BLaER1 treated with 17β-estradiol and CSF1 and Interleukin-3, amounts not matched to agents 10 nM and 100 nM (cell line): ENCODE measurements at regions not wholly inside any gene's neighbourhood (a gene's known extent, or its start where the extent isn't known, plus 50 kb on each side); places are given as distances from the start of the nearest gene placed in this dataset.

Experiments
- H3K27ac ChIP-seq, 11 experiments: shearing (Covaris generic); formaldehyde crosslinking; 2 replicates each; pipeline ENCODE4 v1.8.1; 2022
- H3K27me3 ChIP-seq, 11 experiments: shearing (Covaris generic); formaldehyde crosslinking; 2 replicates each; pipeline ENCODE4 v1.8.1; 2022
- H3K36me3 ChIP-seq, 11 experiments: shearing (Covaris generic); formaldehyde crosslinking; 2 replicates each; pipeline ENCODE4 v1.8.1; 2022
- H3K4me1 ChIP-seq, 10 experiments: shearing (Covaris generic); formaldehyde crosslinking; 2 replicates each; pipeline ENCODE4 v1.8.1; 2022
- H3K4me2 ChIP-seq, 11 experiments: shearing (Covaris generic); formaldehyde crosslinking; 2 replicates each; pipeline ENCODE4 v1.8.1; 2022
- H3K4me3 ChIP-seq, 10 experiments: shearing (Covaris generic); formaldehyde crosslinking; 2 replicates each; pipeline ENCODE4 v1.8.1; 2022
- H3K9ac ChIP-seq, 11 experiments: shearing (Covaris generic); formaldehyde crosslinking; 2 replicates each; pipeline ENCODE4 v1.8.1; 2022
- H3K9me3 ChIP-seq, 11 experiments: shearing (Covaris generic); formaldehyde crosslinking; replicated peaks in 1 of 11; 2 replicates each; pipeline ENCODE4 v1.8.1; 2022
- H4K20me1 ChIP-seq, 11 experiments: shearing (Covaris generic); formaldehyde crosslinking; 2 replicates each; pipeline ENCODE4 v1.8.1; 2022
- Cebpa-rat ChIP-seq, 11 experiments: shearing (Covaris generic); IDR thresholded peaks; 2 replicates each; pipeline ENCODE4 v1.8.1; 2022

- Histone ChIP-seq H3K27ac (no peak overlapping the region), H3K4me2 (no peak overlapping the region)
- no peak for TF ChIP-seq Cebpa-rat (IDR thresholded peaks at IDR 0.05)
Measured at GRCh38 chr5:57734296-57734695, 251.7 kb upstream of the ACTBL2 start.

GRCh38 chr5:57727591-57727990 lies 245.0 kb upstream of the ACTBL2 start:
- H3K9me3 ChIP-seq = peaks cover 0 to 8% (median 7%) of the 10 kb centered on the region in 11 experiments; a peak in 13 of 22 replicates
- H3K4me2 ChIP-seq = no peak overlapping the region
- H3K36me3 ChIP-seq = no peaks in the 10 kb centered on the region
- H3K9ac ChIP-seq = no peak overlapping the region
- H3K27me3 ChIP-seq = no peaks in the 10 kb centered on the region
- H3K27ac ChIP-seq = no peak overlapping the region
- no peak for TF ChIP-seq Cebpa-rat (IDR thresholded peaks at IDR 0.05)
- H3K4me1 ChIP-seq = no peaks in the 10 kb centered on the region
- no peaks in the 10 kb centered on the region for H4K20me1 ChIP-seq
- no peak overlapping the region for H3K4me3 ChIP-seq

More at GRCh38 chr5:57734296-57734695, 251.7 kb upstream of the ACTBL2 start:
- H3K9ac ChIP-seq = no peak overlapping the region
- H3K4me1 ChIP-seq = no peaks in the 10 kb centered on the region
- H3K36me3 ChIP-seq = no peaks in the 10 kb centered on the region
- H3K9me3 ChIP-seq = no peaks in the 10 kb centered on the region
- H3K27me3 ChIP-seq = no peaks in the 10 kb centered on the region
- no peaks in the 10 kb centered on the region for H4K20me1 ChIP-seq
- no peak overlapping the region for H3K4me3 ChIP-seq

DNA sequence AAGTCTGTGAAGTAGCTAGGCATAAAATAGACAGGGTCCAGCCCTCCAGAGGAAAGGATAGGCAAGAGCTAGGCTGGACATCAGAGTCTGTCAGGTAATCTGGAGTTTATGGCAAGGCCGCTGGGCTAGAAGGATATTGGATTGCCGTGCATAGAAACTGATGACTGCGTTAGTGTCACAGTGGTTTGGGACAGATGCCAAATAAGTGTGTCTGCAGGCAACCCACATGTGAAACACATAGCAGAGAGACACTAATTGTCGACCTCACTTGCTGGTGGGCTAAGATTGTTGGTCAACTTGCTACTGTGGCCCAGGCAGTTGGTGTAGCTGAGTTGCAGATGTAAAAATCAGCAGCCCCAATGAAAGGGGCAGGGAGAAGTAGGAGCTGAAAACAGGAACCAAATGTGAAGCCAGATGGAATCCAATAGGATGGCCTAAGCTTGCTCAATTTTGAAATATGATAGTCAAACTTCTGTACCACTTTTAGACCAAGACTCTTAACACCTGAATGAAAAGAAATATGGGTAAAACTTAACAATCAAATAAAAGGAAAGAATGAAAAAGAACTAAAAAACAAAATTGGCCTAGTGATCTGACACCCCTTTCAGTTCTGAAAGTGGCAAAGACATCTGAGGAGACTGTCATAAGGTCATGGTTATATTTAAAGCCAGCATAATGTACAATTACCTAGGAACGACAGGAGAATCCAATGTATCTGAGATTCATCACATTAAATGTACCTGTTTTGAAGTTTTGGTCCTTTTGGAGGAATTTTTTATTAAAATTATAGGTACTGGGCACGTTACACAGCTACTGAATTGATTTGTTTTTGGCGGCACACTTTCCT lies 243.3 kb upstream of the ACTBL2 start:
- Histone ChIP-seq H3K27ac (no peak overlapping the region), H4K20me1 (no peaks in the 10 kb centered on the region), H3K4me3 (no peak overlapping the region), H3K9ac (no peak overlapping the region), H3K36me3 (no peaks in the 10 kb centered on the region), H3K4me2 (no peak overlapping the region), H3K4me1 (peaks cover 0 to 4% (median 0%) of the 10 kb centered on the region in 10 experiments; a peak in 1 of 20 replicates), H3K27me3 (no peaks in the 10 kb centered on the region), H3K9me3 (peaks cover 0 to 8% (median 7%) of the 10 kb centered on the region in 11 experiments; a peak in 13 of 22 replicates)
- TF ChIP-seq Cebpa-rat (IDR thresholded peaks at IDR 0.05) = no peak

DNA sequence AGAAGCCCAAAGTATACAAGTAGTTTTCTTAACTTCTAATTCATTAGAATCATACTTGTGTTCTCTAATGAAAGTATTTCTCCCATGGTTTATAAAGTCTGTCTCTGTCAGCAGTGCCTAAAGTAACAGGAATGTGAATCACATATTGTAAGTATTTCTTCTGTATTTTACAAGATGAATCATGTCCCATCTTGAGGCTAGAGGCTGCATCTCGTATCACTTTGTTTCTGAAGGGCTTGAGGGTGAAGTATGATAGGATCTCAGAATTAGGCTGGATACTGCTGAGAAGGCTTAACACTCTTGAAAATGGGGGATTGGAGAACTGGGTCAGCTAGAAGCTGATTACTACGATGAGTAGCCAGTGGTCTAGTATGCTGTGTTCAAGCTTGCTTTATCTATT lies 242.2 kb upstream of the ACTBL2 start:
- Histone ChIP-seq H4K20me1 (no peaks in the 10 kb centered on the region), H3K9me3 (peaks cover 0 to 8% (median 7%) of the 10 kb centered on the region in 11 experiments; a peak in 13 of 22 replicates), H3K9ac (no peak overlapping the region), H3K27me3 (no peaks in the 10 kb centered on the region), H3K27ac (no peak overlapping the region), H3K4me3 (no peak overlapping the region), H3K36me3 (no peaks in the 10 kb centered on the region), H3K4me1 (peaks cover 0 to 5% (median 0%) of the 10 kb centered on the region in 10 experiments; a peak in 1 of 20 replicates), H3K4me2 (no peak overlapping the region)
- no peak for TF ChIP-seq Cebpa-rat (IDR thresholded peaks at IDR 0.05)

DNA sequence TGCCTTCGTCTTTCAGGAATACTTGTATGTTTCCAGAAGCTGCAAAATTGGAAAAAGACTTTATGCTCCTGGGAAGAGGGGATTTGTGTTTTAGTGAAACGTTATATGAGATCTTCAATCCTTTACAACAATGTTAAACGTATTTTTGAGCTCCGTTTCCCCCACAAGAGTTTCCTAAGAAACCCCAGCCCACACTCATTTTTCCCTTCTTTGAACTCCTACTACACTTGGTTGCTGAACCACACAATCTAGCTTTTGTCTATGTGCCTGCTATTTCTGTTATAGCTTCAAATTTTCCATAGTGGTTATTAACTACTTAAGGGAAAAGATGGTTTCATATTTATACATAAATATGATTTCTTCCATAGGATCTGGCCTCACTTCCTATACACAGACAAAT lies 238.6 kb upstream of the ACTBL2 start:
- TF ChIP-seq Cebpa-rat (IDR thresholded peaks at IDR 0.05) = no peak
- H4K20me1 ChIP-seq = no peaks in the 10 kb centered on the region
- H3K36me3 ChIP-seq = no peaks in the 10 kb centered on the region
- H3K27ac ChIP-seq = no peak overlapping the region
- H3K9me3 ChIP-seq = no peaks in the 10 kb centered on the region
- H3K9ac ChIP-seq = no peak overlapping the region
- no peak overlapping the region for H3K4me3 ChIP-seq
- H3K4me1 ChIP-seq = peaks cover 0 to 14% (median 8%) of the 10 kb centered on the region in 10 experiments; a peak in 9 of 20 replicates
- H3K27me3 ChIP-seq = no peaks in the 10 kb centered on the region
- 0 out of 22 replicates have a peak overlapping the region, but pooled peaks of 1 of the 11 experiments have one; percentile 2 for H3K4me2 ChIP-seq

DNA sequence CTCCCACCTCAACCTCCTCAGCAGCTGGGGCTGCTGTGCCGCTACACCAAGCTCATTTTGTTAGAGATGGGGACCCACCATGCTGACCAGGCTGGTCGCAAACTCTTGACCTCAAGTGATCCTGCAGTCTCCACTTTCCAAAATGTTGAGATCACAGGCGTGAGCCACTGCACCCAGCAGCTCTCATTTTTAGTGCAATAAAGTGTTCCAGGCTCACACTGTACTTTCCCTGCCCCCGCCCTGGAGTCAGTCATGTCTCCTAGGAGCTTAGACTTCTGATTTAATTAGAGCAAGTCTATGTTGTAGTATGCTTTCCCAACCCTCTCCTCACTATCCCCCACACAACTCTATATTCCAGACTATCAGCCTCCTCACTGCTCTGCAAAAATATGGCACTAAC lies 238.0 kb upstream of the ACTBL2 start:
- Histone ChIP-seq H3K27ac (no peak overlapping the region), H3K27me3 (no peaks in the 10 kb centered on the region), H4K20me1 (no peaks in the 10 kb centered on the region), H3K4me1 (peaks cover 0 to 14% (median 8%) of the 10 kb centered on the region in 10 experiments; a peak in 9 of 20 replicates), H3K9ac (no peak overlapping the region), H3K4me3 (no peak overlapping the region), H3K9me3 (no peaks in the 10 kb centered on the region), H3K4me2 (0 out of 22 replicates have a peak overlapping the region, but pooled peaks of 1 of the 11 experiments have one; percentile 2), H3K36me3 (no peaks in the 10 kb centered on the region)
- no peak for TF ChIP-seq Cebpa-rat (IDR thresholded peaks at IDR 0.05)

- no peak overlapping the region for H3K4me2 ChIP-seq
- no peak for TF ChIP-seq Cebpa-rat (IDR thresholded peaks at IDR 0.05)
- peaks cover 0 to 14% (median 8%) of the 10 kb centered on the region in 10 experiments; a peak in 9 of 20 replicates for H3K4me1 ChIP-seq
- no peaks in the 10 kb centered on the region for H3K9me3 ChIP-seq
- peak overlapping the region in 1 of 11 experiments; percentile 35; a peak in 2 of 22 replicates for H3K27ac ChIP-seq
- H3K9ac ChIP-seq = no peak overlapping the region
- H3K36me3 ChIP-seq = no peaks in the 10 kb centered on the region
- H4K20me1 ChIP-seq = no peaks in the 10 kb centered on the region
- no peaks in the 10 kb centered on the region for H3K27me3 ChIP-seq
- H3K4me3 ChIP-seq = no peak overlapping the region
Measured at GRCh38 chr5:57719216-57719615, 236.6 kb upstream of the ACTBL2 start.

DNA sequence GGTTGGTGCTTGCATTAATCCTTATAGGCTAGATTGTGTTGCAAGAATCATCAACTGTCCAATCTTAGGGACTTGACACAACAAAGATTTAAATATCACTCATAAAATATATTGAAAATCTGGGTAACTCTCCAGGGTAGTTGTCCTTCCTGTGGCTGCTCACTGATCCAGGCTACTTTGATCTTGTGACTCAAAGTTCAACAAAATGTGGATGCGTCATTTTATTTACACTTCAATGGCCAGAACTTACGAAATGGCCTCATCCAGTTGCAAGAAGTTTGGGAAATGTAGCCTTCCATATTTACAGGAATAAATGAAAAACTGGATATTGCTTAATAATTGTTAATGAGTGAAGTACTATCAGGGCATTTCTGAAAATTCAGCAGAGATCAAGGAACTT lies 235.5 kb upstream of the ACTBL2 start:
- Histone ChIP-seq H3K27me3 (no peaks in the 10 kb centered on the region), H3K27ac (no peak overlapping the region), H3K36me3 (no peaks in the 10 kb centered on the region), H3K9ac (no peak overlapping the region), H3K4me3 (no peak overlapping the region), H3K9me3 (peaks cover 6 to 7% (median 6%) of the 10 kb centered on the region in 11 experiments; a peak in 16 of 22 replicates), H4K20me1 (no peaks in the 10 kb centered on the region), H3K4me1 (peaks cover 0 to 14% (median 8%) of the 10 kb centered on the region in 10 experiments; a peak in 9 of 20 replicates), H3K4me2 (peak overlapping the region in 5 of 11 experiments; percentile 4 to 28 (median 13); a peak in 4 of 22 replicates)
- TF ChIP-seq Cebpa-rat (IDR thresholded peaks at IDR 0.05) = peak in 3 of 11 experiments; percentile 22 to 43 (median 29); a peak in 1 of 22 replicates

GRCh38 chr5:57717555-57717954 lies 234.9 kb upstream of the ACTBL2 start:
- no peaks in the 10 kb centered on the region for H3K27me3 ChIP-seq
- H3K4me1 ChIP-seq = peaks cover 0 to 14% (median 8%) of the 10 kb centered on the region in 10 experiments; a peak in 9 of 20 replicates
- no peak overlapping the region for H3K4me3 ChIP-seq
- H4K20me1 ChIP-seq = no peaks in the 10 kb centered on the region
- H3K9ac ChIP-seq = no peak overlapping the region
- no peak for TF ChIP-seq Cebpa-rat (IDR thresholded peaks at IDR 0.05)
- H3K27ac ChIP-seq = peak overlapping the region in 1 of 11 experiments; percentile 42; a peak in 1 of 22 replicates
- peak overlapping the region in 2 of 11 experiments; percentile 12 to 13; a peak in 1 of 22 replicates for H3K4me2 ChIP-seq
- H3K36me3 ChIP-seq = no peaks in the 10 kb centered on the region
- H3K9me3 ChIP-seq = peaks cover 6 to 7% (median 6%) of the 10 kb centered on the region in 11 experiments; a peak in 16 of 22 replicates
